Tibial nerve (tissue), 4 donors: ENCODE measurements at regions not wholly inside any gene's neighbourhood (a gene's known extent, or its start where the extent isn't known, plus 50 kb on each side); places are given as distances from the start of the nearest gene placed in this dataset.

Source experiments
- CTCF ChIP-seq, 5 experiments: fragments of 200-600 bp in 3 of 5; fragments of 450-650 bp in 2 of 5; sonication (generic) in 3 of 5; IDR thresholded peaks; one replicate each; pipeline ENCODE4 v1.5.1; 2016 to 2019; ENCODE audit warnings: antibody characterized with exemption in 5 of 5, mild to moderate bottlenecking in 3 of 5, moderate library complexity in 2 of 5
- EP300 ChIP-seq, 2 donors: sonication (generic); formaldehyde crosslinking; IDR thresholded peaks; one replicate each; pipeline ENCODE4 v1.6.1; 2017; ENCODE audit warnings: antibody characterized with exemption in 2 of 2, mild to moderate bottlenecking in 1 of 2
- POLR2A ChIP-seq, 2 donors: fragments of 450-650 bp; IDR thresholded peaks; one replicate each; pipeline ENCODE4 v1.6.1; 2017; ENCODE audit warnings: antibody characterized with exemption in 2 of 2, mild to moderate bottlenecking in 2 of 2, moderate library complexity in 2 of 2

DNA sequence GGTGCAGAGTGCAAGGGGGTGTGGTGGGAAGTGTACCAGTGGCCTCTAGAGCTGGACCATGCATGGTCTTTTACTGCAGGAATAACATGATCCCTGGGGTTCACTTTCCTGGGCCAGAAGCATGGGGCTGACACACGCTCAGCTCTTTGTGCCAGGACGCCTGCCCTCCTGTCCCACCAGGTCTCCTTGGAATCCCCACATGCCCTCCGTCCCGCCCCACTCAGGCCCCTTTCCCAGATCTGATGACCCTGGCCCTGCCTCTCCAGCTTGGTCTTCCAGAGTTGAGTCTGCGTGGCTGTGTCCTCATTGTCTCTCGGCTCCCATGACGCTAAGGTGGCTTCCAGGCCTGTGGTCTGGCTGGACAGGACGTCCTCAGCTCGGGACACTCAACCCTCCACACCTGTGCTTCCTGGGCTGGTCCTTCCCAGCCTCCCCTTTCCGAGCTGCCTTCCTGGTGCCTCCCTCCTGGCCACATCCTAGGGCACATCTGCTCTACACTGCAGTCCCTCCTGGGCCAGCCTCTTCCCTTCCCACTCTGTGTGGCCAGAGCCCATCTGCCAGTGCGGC lies 249.5 kb upstream of the SHH start:
- TF ChIP-seq CTCF (IDR thresholded peaks at IDR 0.05) (no peak), EP300 (IDR thresholded peaks at IDR 0.05) (no peak), POLR2A (IDR thresholded peaks at IDR 0.05) (no peak)
